ENCODE measurements at regions not wholly inside any gene's neighbourhood (a gene's known extent, or its start where the extent isn't known, plus 50 kb on each side); places are given as distances from the start of the nearest gene placed in this dataset.

- peaks cover 10% of the 10 kb centered on the region for H3K27me3 ChIP-seq (ENCODE audit: control insufficient read depth, insufficient read depth, low read length)
- no peak overlapping the region for H3K4me3 ChIP-seq (ENCODE audit: low read depth, low read length)
- ChIA-PET POLR2A (no interaction called here), CTCF (no interaction called here)
- H3K9me3 ChIP-seq (ENCODE audit: control insufficient read depth, insufficient read depth, low read length), result no peaks in the 10 kb centered on the region
- DNase-seq (ENCODE audit: low read depth, low spot score), result no peak
- no peak overlapping the region for H3K27ac ChIP-seq (ENCODE audit: low read depth, low read length)
- TF ChIP-seq CTCF (IDR thresholded peaks at IDR 0.05; ENCODE audit: low read depth, low read length), result no peak
Measured at GRCh38 chr2:176601066-176601465, 331.8 kb downstream of the MTX2 start.

GRCh38 chr2:176612036-176612435 is 342.8 kb downstream of the MTX2 start:
- no peak for DNase-seq (ENCODE audit: low read depth, low spot score)
- ChIA-PET CTCF (interaction anchor here (0.6 to 2.0 kb wide), 3 partner anchors 40 to 472 kb away, joined by 5 to 9 read pairs (median 6); no protein-coding TSS in a partner anchor), POLR2A (no interaction called here)
- Histone ChIP-seq H3K9me3 (ENCODE audit: control insufficient read depth, insufficient read depth, low read length) (no peaks in the 10 kb centered on the region), H3K27ac (ENCODE audit: low read depth, low read length) (no peak overlapping the region), H3K27me3 (ENCODE audit: control insufficient read depth, insufficient read depth, low read length) (peaks cover 2% of the 10 kb centered on the region), H3K4me3 (ENCODE audit: low read depth, low read length) (no peak overlapping the region)
- no peak for TF ChIP-seq CTCF (IDR thresholded peaks at IDR 0.05; ENCODE audit: low read depth, low read length)

GRCh38 chr2:176612736-176613135 is 343.5 kb downstream of the MTX2 start:
- CTCF ChIA-PET, result interaction anchor here (1.6 kb wide), 1 partner anchor 39 kb away, joined by 6 read pairs; no protein-coding TSS in a partner anchor
- no peak overlapping the region for H3K4me3 ChIP-seq (ENCODE audit: low read depth, low read length)
- POLR2A ChIA-PET, result no interaction called here
- H3K27ac ChIP-seq (ENCODE audit: low read depth, low read length), result no peak overlapping the region
- peaks cover 2% of the 10 kb centered on the region for H3K27me3 ChIP-seq (ENCODE audit: control insufficient read depth, insufficient read depth, low read length)
- TF ChIP-seq CTCF (IDR thresholded peaks at IDR 0.05; ENCODE audit: low read depth, low read length), result no peak
- no peaks in the 10 kb centered on the region for H3K9me3 ChIP-seq (ENCODE audit: control insufficient read depth, insufficient read depth, low read length)
- no peak for DNase-seq (ENCODE audit: low read depth, low spot score)

- CTCF ChIA-PET, result interaction anchor here (1.4 to 1.6 kb wide), 2 partner anchors 38 to 59 kb away, joined by 3 to 6 read pairs; no protein-coding TSS in a partner anchor
- no peak overlapping the region for H3K27ac ChIP-seq (ENCODE audit: low read depth, low read length)
- no peak for DNase-seq (ENCODE audit: low read depth, low spot score)
- no peak overlapping the region for H3K4me3 ChIP-seq (ENCODE audit: low read depth, low read length)
- H3K9me3 ChIP-seq (ENCODE audit: control insufficient read depth, insufficient read depth, low read length), result no peaks in the 10 kb centered on the region
- peaks cover 2% of the 10 kb centered on the region for H3K27me3 ChIP-seq (ENCODE audit: control insufficient read depth, insufficient read depth, low read length)
- no peak for TF ChIP-seq CTCF (IDR thresholded peaks at IDR 0.05; ENCODE audit: low read depth, low read length)
- POLR2A ChIA-PET, result no interaction called here
Measured at GRCh38 chr2:176613323-176613987, 344.2 kb downstream of the MTX2 start.

GRCh38 chr2:176614049-176614448 is 344.8 kb downstream of the MTX2 start:
- TF ChIP-seq CTCF (IDR thresholded peaks at IDR 0.05; ENCODE audit: low read depth, low read length), result no peak
- Histone ChIP-seq H3K27ac (ENCODE audit: low read depth, low read length) (no peak overlapping the region), H3K4me3 (ENCODE audit: low read depth, low read length) (no peak overlapping the region), H3K9me3 (ENCODE audit: control insufficient read depth, insufficient read depth, low read length) (no peaks in the 10 kb centered on the region), H3K27me3 (ENCODE audit: control insufficient read depth, insufficient read depth, low read length) (peaks cover 2% of the 10 kb centered on the region)
- POLR2A ChIA-PET, result no interaction called here
- no peak for DNase-seq (ENCODE audit: low read depth, low spot score)
- CTCF ChIA-PET, result interaction anchor here (1.1 to 1.4 kb wide), 2 partner anchors 59 to 159 kb away, joined by 3 to 4 read pairs; no protein-coding TSS in a partner anchor

All from AG04450 (cell line).